PFSK-1 (cell line): ENCODE measurements at regions not wholly inside any gene's neighbourhood (a gene's known extent, or its start where the extent isn't known, plus 50 kb on each side); places are given as distances from the start of the nearest gene placed in this dataset.

Experiments
- FOXP2 ChIP-seq: optimal IDR thresholded peaks from 2 replicates; pipeline ENCODE3; 2011; ENCODE audit warnings: borderline replicate concordance, control low read depth, inconsistent platforms; ENCODE audit not compliant: insufficient read depth; ENCODE audit errors: extremely low read length, extremely low read depth
- POLR2AphosphoS5 ChIP-seq: IDR thresholded peaks from 2 replicates; pipeline ENCODE4 v1.6.1; 2012; ENCODE audit warnings: low read depth, mild to moderate bottlenecking, control low read depth, low read length, moderate library complexity
- REST ChIP-seq, 2 experiments: IDR thresholded peaks; 2 replicates each; pipeline versions ENCODE4 v1.6.1 to v1.8.0; 2011 to 2012; ENCODE audit warnings: low read depth in 2 of 2, low read length in 2 of 2, control low read depth in 1 of 2, inconsistent platforms in 1 of 2, mild to moderate bottlenecking in 1 of 2, moderate library complexity in 1 of 2; ENCODE audit not compliant: insufficient read depth in 1 of 2
- SIN3A ChIP-seq: IDR thresholded peaks from 2 replicates; pipeline ENCODE4 v1.6.1; 2012; ENCODE audit warnings: mild to moderate bottlenecking, low read length, moderate library complexity, borderline replicate concordance; ENCODE audit not compliant: insufficient read depth
- TAF1 ChIP-seq: IDR thresholded peaks from 2 replicates; pipeline ENCODE4 v1.6.1; 2012; ENCODE audit warnings: low read length, control low read depth, borderline replicate concordance; ENCODE audit not compliant: insufficient read depth

- no peak for TF ChIP-seq SIN3A
- TF ChIP-seq TAF1 = no peak
- TF ChIP-seq FOXP2 = no peak
- no peak for TF ChIP-seq REST (IDR thresholded peaks at IDR 0.05; ENCODE audit: insufficient read depth in 1 of 2, low read depth in 2 of 2, low read length in 2 of 2)
- no peak for TF ChIP-seq POLR2AphosphoS5
Measured at GRCh38 chr3:43866529-43867353, 176.0 kb downstream of the ABHD5 start.

GRCh38 chr3:43867436-43868072 is 176.8 kb downstream of the ABHD5 start:
- TF ChIP-seq FOXP2 (no peak), POLR2AphosphoS5 (no peak), SIN3A (no peak), REST (IDR thresholded peaks at IDR 0.05; ENCODE audit: insufficient read depth in 1 of 2, low read depth in 2 of 2, low read length in 2 of 2) (no peak), TAF1 (no peak)

- no peak for TF ChIP-seq TAF1
- no peak for TF ChIP-seq POLR2AphosphoS5
- no peak for TF ChIP-seq FOXP2
- TF ChIP-seq SIN3A = no peak
- TF ChIP-seq REST (IDR thresholded peaks at IDR 0.05; ENCODE audit: insufficient read depth in 1 of 2, low read depth in 2 of 2, low read length in 2 of 2) = no peak
Measured at GRCh38 chr3:43869491-43869890, 178.8 kb downstream of the ABHD5 start.

GRCh38 chr3:43870120-43870519 is 179.4 kb downstream of the ABHD5 start:
- TF ChIP-seq TAF1 (no peak), FOXP2 (no peak), POLR2AphosphoS5 (no peak), SIN3A (no peak), REST (IDR thresholded peaks at IDR 0.05; ENCODE audit: insufficient read depth in 1 of 2, low read depth in 2 of 2, low read length in 2 of 2) (no peak)
